ENCODE measurements at regions not wholly inside any gene's neighbourhood (a gene's known extent, or its start where the extent isn't known, plus 50 kb on each side); places are given as distances from the start of the nearest gene placed in this dataset.

DNA sequence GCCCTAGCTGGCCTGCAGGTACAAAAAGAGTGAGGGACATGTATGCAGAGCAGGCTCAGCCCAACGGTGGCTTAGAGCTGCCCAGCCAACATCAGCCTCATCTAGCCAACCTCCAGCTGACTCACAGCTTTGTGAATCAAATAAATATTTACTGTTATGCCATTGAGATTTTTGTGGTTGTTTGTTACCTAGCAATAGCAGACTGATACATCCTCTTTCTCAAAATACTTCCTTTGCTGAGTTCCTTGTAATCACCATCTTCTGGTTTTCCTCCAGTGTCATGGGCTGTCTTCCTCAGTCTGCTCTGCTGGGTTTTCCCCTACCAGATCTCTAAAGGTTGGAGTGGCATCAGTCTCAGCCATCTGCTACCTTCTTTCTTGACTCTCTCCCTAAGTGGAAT lies 126.6 kb upstream of the SLC1A4 start:
- TF ChIP-seq, protein P1, sequence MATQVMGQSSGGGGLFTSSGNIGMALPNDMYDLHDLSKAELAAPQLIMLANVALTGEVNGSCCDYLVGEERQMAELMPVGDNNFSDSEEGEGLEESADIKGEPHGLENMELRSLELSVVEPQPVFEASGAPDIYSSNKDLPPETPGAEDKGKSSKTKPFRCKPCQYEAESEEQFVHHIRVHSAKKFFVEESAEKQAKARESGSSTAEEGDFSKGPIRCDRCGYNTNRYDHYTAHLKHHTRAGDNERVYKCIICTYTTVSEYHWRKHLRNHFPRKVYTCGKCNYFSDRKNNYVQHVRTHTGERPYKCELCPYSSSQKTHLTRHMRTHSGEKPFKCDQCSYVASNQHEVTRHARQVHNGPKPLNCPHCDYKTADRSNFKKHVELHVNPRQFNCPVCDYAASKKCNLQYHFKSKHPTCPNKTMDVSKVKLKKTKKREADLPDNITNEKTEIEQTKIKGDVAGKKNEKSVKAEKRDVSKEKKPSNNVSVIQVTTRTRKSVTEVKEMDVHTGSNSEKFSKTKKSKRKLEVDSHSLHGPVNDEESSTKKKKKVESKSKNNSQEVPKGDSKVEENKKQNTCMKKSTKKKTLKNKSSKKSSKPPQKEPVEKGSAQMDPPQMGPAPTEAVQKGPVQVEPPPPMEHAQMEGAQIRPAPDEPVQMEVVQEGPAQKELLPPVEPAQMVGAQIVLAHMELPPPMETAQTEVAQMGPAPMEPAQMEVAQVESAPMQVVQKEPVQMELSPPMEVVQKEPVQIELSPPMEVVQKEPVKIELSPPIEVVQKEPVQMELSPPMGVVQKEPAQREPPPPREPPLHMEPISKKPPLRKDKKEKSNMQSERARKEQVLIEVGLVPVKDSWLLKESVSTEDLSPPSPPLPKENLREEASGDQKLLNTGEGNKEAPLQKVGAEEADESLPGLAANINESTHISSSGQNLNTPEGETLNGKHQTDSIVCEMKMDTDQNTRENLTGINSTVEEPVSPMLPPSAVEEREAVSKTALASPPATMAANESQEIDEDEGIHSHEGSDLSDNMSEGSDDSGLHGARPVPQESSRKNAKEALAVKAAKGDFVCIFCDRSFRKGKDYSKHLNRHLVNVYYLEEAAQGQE (IDR thresholded peaks at IDR 0.05; ENCODE audit: low read depth) = no peak
- TF ChIP-seq EGR1 (IDR thresholded peaks at IDR 0.05) = no peak
- no peak for TF ChIP-seq TEAD4 (IDR thresholded peaks at IDR 0.05)
- no peak for TF ChIP-seq CREB1 (IDR thresholded peaks at IDR 0.05; ENCODE audit: low read depth)

DNA sequence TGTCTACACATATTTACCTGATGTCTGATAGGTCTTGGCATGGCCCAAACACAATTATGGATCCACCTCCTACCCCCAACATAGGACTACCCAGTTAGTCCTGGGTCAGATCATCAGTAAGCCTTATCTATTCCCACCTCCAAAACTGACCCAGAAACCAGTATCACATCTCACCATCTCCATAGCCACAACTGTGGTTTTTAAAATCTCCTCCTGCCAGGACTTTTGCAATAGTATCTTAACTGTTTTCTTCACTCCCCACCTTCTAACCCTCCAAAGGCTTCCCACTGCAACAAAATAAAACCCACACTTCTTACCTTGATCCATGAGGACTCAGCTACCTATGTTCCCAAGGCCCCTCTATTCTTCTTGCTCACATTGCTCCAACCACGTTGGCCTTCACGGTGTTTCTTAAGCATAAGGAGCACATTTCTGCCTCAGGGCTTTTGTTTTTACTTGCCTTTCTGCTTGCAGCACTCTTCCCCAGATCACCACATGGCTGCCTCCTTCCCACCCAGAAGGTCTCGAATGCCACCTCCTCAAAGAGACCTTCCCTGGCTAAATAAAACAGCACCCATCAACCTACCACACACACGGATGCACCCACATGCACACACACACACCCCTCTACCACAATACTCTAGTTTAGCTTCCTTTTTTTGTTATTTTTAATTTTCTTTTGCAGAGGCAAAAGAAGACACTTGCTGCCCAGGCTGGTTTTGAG lies 125.9 kb upstream of the SLC1A4 start:
- no peak for TF ChIP-seq RAD21 (IDR thresholded peaks at IDR 0.05; ENCODE audit: low read depth)
- TF ChIP-seq, protein P2, sequence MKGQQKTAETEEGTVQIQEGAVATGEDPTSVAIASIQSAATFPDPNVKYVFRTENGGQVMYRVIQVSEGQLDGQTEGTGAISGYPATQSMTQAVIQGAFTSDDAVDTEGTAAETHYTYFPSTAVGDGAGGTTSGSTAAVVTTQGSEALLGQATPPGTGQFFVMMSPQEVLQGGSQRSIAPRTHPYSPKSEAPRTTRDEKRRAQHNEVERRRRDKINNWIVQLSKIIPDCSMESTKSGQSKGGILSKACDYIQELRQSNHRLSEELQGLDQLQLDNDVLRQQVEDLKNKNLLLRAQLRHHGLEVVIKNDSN (IDR thresholded peaks at IDR 0.05) = no peak
- TF ChIP-seq EGR1 (IDR thresholded peaks at IDR 0.05) = no peak
- no peak for TF ChIP-seq TAF1 (IDR thresholded peaks at IDR 0.05; ENCODE audit: low read depth)
- no peak for TF ChIP-seq ZBTB7A (IDR thresholded peaks at IDR 0.05; ENCODE audit: low read depth)
- TF ChIP-seq, protein P1 (IDR thresholded peaks at IDR 0.05; ENCODE audit: low read depth) = no peak
- no peak for TF ChIP-seq NFIC (IDR thresholded peaks at IDR 0.05)
- TF ChIP-seq CREB1 (IDR thresholded peaks at IDR 0.05; ENCODE audit: low read depth) = no peak
- no peak for TF ChIP-seq TCF12 (IDR thresholded peaks at IDR 0.05; ENCODE audit: low read depth)
- TF ChIP-seq CEBPB (IDR thresholded peaks at IDR 0.05) = no peak
- no peak for TF ChIP-seq YY1 (IDR thresholded peaks at IDR 0.05; ENCODE audit: low read depth)
- TF ChIP-seq TEAD4 (IDR thresholded peaks at IDR 0.05) = no peak
- TF ChIP-seq FOXM1 (IDR thresholded peaks at IDR 0.05; ENCODE audit: borderline replicate concordance, low read depth) = no peak
- TF ChIP-seq EP300 (IDR thresholded peaks at IDR 0.05; ENCODE audit: borderline replicate concordance) = no peak

DNA sequence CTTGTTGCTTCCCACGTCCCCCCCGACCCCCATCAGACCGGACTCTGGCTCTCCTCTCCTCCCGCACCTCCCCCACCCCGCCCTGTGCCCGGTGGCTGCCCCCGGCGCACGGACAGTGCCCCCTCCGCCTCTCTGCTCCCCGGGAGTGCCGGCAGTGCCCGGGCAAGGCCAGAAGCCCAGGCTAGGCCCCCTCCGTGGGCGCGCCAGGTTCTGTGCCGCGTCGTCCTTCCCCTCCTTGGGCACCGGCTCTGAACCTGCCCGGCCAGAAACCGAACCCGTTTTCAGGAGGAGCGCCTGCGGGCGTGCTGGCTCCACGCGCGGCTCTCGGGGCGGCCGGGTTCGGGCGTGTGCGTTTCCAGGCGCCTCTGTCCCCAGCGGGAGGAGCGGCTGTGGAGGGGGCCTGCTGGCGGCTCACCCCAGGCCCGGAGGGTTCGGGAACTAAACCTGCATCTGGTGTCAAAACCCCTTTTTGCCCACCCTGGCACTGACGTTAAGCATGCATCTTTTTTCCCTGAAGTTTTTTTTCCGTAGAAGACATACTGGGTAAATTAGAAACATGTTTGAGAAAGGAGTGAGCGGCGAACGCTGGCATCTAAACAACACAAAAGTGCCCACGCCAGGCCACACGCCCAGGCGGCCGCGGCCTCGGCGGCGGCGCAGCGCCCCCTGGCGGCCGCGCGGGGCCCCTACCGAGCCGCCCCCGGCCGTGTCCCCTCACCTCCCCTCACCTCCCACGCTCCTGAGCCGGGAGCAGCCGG lies 123.9 kb upstream of the SLC1A4 start:
- TF ChIP-seq EGR1 (IDR thresholded peaks at IDR 0.05) (peak; percentile 56; the same call in 1 of the 2 replicates), RAD21 (IDR thresholded peaks at IDR 0.05; ENCODE audit: low read depth) (peak; percentile 63), FOXM1 (IDR thresholded peaks at IDR 0.05; ENCODE audit: borderline replicate concordance, low read depth) (no peak), CREB1 (IDR thresholded peaks at IDR 0.05; ENCODE audit: low read depth) (no peak), ZBTB7A (IDR thresholded peaks at IDR 0.05; ENCODE audit: low read depth) (peak; percentile 26; the same call in 1 of the 2 replicates), TCF12 (IDR thresholded peaks at IDR 0.05; ENCODE audit: low read depth) (no peak), EP300 (IDR thresholded peaks at IDR 0.05; ENCODE audit: borderline replicate concordance) (no peak), YY1 (IDR thresholded peaks at IDR 0.05; ENCODE audit: low read depth) (no peak), TAF1 (IDR thresholded peaks at IDR 0.05; ENCODE audit: low read depth) (no peak), TEAD4 (IDR thresholded peaks at IDR 0.05) (no peak), NFIC (IDR thresholded peaks at IDR 0.05) (0 out of 2 replicates have a peak, but pooled peaks have one; percentile 24)
- TF ChIP-seq, protein P1 (IDR thresholded peaks at IDR 0.05; ENCODE audit: low read depth) = no peak

DNA sequence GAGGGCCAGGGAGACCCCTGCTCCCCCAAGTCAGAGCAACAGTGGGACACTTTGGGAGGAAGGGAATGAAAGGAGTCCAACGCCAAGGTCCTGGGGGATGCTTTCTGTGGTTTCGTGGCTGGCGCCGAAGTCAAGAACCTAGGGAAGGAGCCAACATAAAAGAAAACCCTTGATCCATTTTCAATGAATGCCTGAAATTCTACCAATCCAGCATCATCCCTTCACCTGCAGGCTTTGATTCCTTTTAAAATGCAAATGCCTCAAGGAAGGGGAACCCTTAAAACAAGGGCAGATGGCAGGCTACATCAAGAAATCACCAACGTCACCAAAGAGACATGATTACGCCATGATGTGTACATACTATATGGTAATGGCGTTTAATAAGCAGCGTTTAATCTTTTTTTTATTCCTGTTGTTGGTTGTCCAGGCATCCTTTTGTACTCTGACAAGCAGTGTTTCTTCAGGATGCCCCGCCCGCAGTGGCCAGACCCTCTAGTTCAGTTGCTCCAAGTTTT lies 123.3 kb upstream of the SLC1A4 start:
- TF ChIP-seq FOXM1 (IDR thresholded peaks at IDR 0.05; ENCODE audit: borderline replicate concordance, low read depth) (no peak), EP300 (IDR thresholded peaks at IDR 0.05; ENCODE audit: borderline replicate concordance) (no peak), CREB1 (IDR thresholded peaks at IDR 0.05; ENCODE audit: low read depth) (no peak), ZBTB7A (IDR thresholded peaks at IDR 0.05; ENCODE audit: low read depth) (no peak)
- TF ChIP-seq, protein P2 (IDR thresholded peaks at IDR 0.05) = no peak
- TF ChIP-seq, protein P1 (IDR thresholded peaks at IDR 0.05; ENCODE audit: low read depth) = no peak

All from Ishikawa (cell line).